ENCODE measurements at regions not wholly inside any gene's neighbourhood (a gene's known extent, or its start where the extent isn't known, plus 50 kb on each side); places are given as distances from the start of the nearest gene placed in this dataset.
"Not testable (repeated sequence)": the region's sequence is repeated elsewhere in the genome, so short reads cannot be mapped to it uniquely, and the experiment has no call there.

DNA sequence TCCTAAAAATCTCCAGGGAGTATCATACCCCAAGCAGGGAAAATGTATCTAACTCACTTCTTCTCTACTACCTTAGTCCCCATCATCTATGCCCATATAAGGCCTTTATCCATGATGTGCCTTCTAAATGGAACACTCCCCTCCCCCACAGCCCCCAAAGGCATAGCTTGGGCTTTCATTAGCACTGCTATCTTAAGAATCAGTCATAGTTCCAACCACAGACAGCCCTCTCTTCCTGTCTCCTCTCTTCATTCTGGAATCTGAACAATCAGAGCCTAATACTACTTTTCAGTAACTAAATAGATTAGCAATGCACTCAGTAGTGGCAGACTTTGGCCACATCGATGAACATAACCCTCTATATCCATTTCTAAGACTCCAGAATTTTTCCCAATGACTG is 313.2 kb upstream of the DKK2 start:
- DNase-seq (ENCODE audit: low spot score): no peak
- intact Hi-C loops (cut with DNase I): no loop called here

DNA sequence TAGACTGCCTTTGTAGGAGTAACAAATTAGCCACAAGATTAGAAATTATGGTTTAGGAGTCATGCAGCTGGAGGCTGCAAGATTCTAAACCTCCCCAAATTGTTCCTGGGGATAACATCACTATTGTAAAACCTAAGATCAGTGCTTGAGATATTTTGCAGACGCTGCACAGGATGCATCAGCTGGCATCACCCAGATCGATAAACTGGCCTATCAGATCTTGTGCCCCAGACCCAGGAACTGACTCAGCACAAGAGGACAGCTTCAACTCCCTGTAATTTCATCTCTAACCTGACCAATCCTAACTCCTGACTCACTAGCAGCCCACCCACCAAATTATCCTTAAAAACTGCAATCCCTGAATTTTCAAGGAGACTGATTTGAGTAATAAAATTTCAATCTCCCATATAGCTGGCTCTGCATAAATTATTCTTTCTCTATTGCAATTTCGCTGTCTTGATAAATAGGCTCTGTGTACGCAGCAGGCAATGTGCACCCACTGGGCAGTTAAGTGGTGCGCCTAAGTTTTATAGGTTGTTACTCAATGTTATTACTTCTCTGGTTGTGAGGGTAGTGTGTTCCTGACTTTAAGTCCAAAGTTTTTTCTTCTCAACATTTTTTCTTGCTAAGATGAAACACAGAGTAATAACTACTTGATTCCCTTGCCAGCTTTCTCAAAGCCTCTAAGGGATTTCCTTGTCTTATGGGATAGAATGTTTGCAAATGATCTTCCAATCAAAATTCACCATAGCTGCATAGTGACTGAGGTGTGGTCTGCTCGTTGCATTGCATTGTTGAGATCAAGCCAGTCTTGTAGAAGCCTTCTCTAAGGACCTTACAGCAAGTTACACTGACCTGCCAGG is 312.3 kb upstream of the DKK2 start:
- intact Hi-C loops (cut with DNase I): no loop called here
- no peak for DNase-seq (ENCODE audit: low spot score)

DNA sequence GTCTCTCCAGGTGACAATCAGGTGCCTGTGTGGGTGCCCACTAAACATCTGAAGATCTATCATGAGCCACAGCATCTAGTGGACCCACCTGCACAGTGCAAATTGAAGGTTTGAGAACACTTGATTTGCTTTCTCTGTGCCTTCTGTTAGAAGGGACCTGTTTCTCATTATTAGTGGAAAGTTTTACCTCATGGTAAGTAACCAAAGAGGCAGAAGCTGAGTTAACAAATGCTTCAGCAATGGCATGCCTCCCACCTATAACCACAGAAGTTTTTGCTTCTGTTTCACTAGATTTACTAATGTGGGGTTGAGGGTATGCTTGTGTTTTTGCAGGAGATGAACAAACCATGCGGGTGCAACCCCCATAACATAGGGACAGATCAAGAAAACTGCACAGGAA is 297.4 kb upstream of the DKK2 start:
- intact Hi-C loops (cut with DNase I): no loop called here
- DNase-seq (ENCODE audit: low spot score): no peak

DNA sequence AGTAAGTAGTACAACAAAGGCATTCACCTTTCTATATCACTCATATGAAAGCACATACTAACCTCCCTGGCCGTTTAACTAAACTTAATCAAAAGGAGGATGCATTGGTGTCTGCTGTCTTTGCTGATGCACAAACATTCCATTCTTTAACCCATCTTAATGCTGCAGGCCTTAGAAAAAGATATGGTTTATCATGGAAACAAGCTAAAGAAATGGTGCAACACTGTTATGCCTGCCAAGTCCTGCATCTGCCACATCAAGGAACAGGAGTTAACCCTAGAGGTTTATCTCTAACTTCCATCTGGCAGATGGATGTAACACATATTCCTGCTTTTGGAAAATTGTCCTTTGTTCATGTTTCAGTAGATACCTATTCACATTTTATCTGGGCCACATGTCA is 296.5 kb upstream of the DKK2 start:
- DNase-seq (ENCODE audit: low spot score); intact Hi-C loops (cut with DNase I): not testable (repeated sequence)

DNA sequence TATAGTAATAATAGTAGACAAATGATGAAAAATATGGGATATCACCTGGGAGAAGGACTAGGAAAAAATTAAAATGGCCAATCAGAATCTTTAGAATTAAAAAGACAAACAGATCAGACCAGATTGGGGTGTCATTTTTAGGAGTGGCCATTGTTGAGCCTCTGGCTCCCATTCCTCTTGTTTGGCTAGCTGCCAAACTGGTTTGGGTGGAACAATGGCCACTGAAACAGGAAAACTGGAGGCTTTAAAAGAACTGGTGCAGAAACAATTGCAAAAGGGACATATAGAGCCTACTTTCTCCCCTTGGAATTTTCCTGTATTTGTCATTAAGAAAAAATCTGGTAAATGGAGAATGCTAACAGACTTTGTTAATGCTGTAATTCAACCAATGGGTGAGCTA is 294.8 kb upstream of the DKK2 start:
- DNase-seq (ENCODE audit: low spot score): no peak
- intact Hi-C loops (cut with DNase I): no loop called here

DNA sequence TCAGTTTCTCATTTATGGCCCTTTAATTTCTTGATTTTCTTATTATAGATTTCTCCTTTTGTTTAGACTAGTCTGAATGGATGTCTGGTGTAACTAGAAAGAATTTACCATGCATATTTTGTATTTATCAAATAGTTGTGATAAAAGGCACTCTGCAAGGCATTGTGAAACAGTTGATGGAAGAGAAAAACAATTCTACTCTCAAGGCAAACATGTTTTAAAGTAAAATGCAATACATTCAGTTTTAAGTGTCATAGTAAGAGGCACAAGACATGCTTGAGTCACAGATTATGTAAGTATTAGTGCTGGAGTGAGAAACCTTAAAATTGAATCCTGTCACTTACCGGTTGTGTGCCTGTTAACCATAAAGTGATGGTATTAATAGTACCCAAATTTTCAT is 283.3 kb upstream of the DKK2 start:
- DNase-seq (ENCODE audit: low spot score): no peak
- intact Hi-C loops (cut with DNase I): no loop called here

DNA sequence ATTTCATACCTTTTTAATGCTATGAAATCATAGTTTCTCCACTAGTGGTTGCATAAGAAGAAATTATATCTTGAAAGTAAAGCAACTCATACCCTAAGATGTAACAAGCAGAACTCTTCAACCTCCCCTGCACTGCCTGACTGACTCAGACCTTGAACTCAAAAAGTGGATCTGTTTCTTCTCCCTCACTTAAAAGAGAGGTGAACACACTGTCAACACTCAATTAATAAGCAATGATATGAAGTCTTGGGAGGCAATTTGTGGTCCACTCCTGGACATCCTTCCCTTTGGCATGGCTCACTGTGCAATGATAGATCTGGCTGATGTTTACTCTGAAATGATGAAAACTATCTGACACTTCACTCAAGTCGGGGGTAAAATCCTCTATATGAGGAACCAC is 282.0 kb upstream of the DKK2 start:
- intact Hi-C loops (cut with DNase I): no loop called here
- DNase-seq (ENCODE audit: low spot score): no peak

DNA sequence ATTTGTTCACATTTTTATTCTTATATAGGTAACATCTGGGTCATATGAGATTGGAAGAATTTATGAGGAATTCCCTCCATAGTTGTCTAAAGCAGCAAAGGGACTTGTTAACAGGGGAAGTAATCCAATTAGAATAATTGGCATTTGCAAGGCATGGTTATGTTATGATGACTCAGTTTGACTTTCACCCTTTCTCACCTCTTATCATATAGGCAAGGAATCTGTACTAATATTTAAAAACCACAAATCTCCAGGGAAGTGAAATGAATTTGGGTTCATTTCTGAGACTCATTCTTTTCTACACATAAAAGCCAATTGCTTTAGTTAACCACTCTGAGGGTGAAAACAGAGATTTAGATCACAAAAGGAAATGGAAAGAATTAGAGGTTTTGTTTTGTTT is 281.5 kb upstream of the DKK2 start:
- DNase-seq (ENCODE audit: low spot score): no peak
- intact Hi-C loops (cut with DNase I): no loop called here

DNA sequence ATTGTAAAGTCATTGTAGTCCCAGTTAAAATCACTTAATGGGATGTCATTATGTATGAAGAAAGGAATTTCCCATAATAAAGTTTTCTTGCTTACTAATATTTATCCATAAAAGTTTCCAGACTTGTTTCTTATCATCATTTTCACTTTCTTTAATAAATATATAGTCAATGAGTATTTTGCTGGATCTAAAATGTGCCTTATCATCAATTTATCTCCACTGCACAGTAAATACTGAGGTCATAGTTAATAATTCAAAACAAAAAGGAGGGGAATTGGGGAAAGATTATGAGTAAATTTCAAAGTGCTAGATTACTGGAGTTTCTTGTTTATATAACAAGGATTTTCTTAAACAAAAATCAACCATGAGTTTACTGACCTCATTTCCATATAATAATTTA is 279.5 kb upstream of the DKK2 start:
- intact Hi-C loops (cut with DNase I): no loop called here
- no peak for DNase-seq (ENCODE audit: low spot score)

DNA sequence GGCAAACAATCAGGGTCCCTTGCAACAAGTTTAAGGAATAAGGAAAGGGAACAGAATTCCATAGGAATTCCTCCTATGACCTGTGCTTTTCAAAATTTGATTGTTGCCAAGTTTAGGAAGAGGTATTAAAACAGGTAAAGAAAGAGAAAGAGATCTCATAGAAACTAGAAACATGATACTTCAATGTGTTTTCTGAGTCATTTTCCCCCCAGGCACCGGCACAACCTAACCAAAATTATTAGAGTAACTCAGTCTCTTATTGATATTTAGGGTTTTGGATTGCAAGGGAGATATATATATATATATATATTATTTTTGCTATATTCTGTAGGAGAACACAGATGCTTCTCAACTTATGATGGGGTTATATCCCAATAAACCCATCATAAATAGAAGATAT is 278.0 kb upstream of the DKK2 start:
- intact Hi-C loops (cut with DNase I): no loop called here
- no peak for DNase-seq (ENCODE audit: low spot score)

DNA sequence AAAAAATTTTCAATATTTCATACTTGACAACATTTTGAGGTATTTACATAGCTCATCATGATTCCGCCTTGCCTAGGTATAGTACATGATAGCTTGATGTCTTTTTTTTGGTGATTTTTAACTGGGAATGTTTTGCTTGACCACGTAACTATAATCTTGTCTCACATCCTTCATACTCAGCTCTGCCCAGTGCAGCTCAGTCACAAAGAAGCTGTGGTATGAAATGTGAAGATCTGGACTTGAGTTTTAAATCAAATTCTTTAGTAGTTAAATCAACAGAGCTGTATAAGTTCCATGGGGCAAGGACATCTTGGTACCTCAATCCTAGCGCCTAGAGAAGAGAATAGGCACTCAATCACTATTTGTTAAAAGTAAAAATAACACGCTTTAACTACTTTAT is 276.3 kb upstream of the DKK2 start:
- intact Hi-C loops (cut with DNase I): no loop called here

DNA sequence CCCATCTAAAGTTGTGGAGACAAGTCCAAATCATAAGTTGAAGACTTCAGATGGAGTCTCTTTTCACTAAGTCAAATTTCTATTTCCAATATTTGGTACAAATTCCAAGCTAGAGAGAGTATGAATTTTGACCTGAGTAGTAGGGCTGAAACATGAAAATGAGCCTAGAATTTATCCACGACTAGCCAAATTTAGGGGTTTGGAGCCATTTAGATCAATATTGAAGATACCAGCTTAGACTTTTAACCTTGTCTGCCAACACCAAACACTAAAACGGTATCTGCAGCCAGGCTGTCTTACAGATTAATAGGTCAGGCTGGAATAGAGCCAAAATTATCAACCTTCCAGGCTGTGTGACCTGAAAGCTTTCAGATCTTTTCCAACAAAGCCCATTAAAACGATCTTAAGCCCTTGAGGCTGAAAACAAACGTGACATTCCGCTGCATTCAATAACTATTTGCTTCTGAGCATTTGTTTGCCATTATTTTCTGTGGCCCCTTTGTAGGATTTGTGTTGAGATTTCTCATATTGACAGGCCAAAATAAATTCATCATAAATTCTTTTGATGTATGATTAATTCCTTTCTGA is 268.7 kb upstream of the DKK2 start:
- no peak for DNase-seq (ENCODE audit: low spot score)
- intact Hi-C loops (cut with DNase I): no loop called here

More for the DNA sequence above, 276.3 kb upstream of the DKK2 start:
- DNase-seq (ENCODE audit: low spot score): no peak

DNA sequence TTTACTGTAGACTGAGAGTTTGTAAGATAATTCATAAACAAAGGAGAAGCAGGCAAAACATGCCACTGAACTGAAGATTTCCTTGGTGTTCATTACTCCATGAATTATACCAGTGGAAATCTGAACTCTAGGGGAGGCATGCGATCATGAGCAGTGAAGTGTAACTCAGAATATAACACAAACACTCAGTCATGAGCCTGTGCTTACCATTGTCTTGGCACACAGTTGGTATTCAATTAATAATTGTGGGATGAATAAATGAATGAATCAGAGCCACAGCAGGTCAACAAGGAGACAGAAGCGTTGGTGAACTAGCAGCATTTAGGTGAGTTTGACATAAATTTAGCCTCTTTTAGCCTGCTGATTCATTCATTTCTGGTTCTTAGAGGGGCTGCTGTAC is 263.5 kb upstream of the DKK2 start:
- DNase-seq (ENCODE audit: low spot score): no peak
- intact Hi-C loops (cut with DNase I): no loop called here

DNA sequence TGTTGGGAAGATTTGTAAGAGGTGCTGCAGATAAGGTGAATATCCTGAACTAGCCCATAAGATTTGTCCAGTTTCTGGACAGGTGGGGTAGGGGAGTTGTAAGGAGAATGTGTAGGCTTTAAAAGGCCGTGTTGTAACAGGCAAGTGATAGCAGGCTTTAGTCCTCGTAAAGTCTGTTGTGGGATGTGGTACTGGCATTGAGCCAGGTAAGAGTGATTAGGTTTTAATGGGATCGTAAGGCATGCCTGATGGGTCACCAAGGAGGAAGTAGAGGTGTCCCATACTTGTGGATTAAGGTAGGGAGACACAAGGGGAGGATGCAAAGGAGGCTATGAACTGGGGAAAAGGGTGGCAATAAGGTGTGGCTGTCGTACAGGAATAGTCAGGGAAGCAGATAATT is 256.9 kb upstream of the DKK2 start:
- intact Hi-C loops (cut with DNase I): no loop called here
- no peak for DNase-seq (ENCODE audit: low spot score)

DNA sequence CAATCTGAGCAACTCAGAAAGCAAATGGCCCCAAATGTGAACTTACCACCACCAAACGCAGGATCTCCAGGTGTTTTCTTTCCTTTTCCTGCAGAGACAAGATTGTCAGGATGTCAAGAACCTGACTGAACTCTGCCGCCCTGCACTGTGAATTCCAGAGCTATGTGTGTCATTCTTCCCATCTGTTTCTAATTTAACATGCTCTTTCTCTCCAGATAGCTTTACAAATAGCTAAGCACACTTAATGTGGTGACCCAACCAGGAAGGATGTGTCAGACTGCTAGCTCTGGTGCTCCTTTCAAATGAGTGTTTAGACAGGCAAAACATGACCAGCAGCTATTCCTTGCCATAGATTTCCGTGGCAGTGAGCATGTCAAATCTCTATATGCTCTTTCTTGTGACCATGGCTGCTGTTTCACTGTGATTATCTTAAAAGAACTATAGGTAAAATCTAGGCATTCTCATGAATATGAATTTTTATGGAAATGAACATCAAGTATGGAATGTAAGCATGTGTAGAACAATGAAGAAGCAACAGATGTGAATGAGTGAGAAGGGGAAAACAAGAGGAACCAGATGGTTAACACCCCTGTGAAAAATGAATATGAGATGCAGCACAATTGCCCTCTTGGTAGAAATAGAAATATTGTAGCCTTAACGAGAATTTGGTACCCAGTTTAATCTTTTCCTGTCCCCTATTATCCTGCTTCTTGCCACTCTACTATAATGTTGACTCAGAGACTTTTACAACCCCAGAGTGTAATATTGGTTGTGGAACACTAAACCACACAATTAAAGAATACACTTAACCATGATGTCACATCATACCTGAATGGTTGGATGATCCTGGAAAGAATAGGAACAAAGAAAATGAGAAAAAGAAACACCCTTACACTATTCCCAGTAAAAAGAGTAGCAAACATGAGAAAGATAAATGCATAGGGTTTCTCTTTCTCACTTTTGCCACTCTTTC is 247.8 kb upstream of the DKK2 start:
- intact Hi-C loops (cut with DNase I): no loop called here
- no peak for DNase-seq (ENCODE audit: low spot score)

DNA sequence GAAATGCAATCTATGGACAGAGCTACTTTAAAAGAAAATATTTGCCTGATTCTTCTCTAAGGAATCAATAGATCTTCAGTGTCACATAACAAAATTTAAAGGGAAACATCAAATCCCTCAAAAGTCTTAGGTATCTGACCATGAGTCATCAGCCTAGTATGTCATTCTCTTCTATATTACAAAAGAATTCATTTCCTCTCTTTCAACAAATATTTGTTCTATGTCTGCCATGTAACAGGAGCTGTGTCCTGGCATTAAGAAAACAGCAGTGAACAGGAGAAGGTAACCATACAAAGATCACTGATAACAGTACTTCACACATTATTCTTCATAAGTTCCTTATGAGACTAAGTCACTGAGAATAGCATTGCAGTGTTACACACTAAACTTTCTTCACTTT is 243.6 kb upstream of the DKK2 start:
- intact Hi-C loops (cut with DNase I): no loop called here
- no peak for DNase-seq (ENCODE audit: low spot score)

DNA sequence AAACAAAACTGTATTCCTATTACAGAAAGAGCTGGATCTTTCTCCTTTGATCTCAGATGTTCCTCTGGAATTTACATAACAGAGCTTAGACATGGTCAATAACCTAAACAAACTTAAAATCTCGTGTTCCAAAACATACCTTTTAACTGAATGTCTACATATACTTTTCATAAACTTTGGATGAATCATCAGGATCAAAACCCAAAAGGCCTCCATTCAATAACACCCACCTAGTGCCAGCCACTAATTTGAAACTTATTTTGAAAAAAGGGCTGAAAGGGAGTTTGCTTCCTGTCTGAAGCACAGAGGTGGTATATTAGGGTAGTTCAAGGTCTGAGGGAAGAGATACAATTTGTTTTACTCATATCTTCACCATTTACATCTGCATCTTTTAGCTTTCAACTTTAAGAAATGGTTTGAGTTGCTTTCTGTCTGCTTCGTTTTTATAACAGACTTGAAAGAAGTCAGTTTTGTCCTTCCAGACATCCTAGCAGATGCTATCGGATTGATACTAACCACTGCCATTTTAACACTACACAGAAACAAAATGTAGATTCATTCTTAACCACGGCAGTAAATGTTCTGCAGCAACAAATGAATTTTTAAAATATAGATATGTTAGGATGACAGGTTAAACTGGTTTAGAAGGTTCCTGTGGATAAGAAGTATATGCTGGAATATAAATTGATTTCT is 242.8 kb upstream of the DKK2 start:
- intact Hi-C loops (cut with DNase I): no loop called here
- no peak for DNase-seq (ENCODE audit: low spot score)

DNA sequence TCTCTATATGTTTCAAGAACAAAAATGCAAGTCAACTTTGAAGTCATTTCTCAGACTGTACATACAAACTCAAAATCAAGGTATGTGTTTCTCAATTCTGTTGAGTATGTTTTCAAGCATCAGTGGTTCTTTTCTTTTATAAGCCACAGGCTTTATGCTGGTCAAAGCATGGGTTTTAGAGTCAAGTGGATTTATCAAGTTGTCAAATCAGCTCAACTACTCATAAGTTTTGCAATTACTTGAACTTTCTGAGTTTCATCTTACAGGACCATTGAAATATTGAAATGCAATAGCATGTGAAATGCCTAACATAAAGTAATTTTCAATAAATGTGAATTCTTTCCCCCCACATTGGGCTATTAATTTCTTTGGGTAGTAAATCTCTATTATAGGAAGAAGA is 239.9 kb upstream of the DKK2 start:
- no peak for DNase-seq (ENCODE audit: low spot score)
- intact Hi-C loops (cut with DNase I): no loop called here

DNA sequence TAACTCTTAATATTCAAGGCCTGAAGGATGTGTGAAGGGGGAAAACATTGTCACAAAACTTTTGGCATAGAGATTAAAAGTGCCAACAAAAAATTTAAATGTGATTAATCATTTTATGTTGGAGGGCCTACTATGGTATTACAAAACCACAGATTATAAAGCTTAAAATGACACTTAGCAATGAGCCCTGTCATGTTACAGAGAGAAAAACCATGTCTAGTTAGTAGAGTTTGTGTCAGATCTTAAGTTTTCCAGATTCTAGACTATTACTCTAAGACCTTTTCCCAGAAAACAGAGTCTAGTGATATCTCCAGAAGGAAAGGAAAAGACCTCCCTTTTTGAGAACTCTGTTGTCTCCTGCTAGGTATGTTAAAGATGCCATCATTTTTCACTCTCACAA is 239.1 kb upstream of the DKK2 start:
- intact Hi-C loops (cut with DNase I): no loop called here
- no peak for DNase-seq (ENCODE audit: low spot score)

DNA sequence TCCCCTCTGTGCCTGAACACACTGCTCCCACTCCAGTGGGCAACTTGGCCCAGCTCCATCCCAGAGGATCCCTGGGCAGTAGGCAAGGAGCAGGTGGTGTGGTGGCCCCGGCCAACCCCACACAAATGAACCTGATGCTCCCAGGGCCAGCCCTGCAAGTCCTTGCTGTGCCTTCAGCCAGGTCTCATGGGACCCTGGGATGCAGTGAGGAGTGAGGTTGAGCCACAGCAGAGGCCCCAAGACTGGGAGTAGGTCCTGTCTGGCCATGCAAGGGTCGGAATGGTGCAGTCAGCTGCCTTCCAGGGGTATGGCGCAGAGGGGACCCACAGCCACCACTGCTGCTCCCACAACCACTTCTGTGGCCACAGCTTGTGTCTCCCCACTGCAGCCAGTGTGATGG is 234.5 kb upstream of the DKK2 start:
- no peak for DNase-seq (ENCODE audit: low spot score)
- intact Hi-C loops (cut with DNase I): no loop called here

Measured in cardiac septum (tissue), 1 donor.